ENCODE measurements at regions not wholly inside any gene's neighbourhood (a gene's known extent, or its start where the extent isn't known, plus 50 kb on each side); places are given as distances from the start of the nearest gene placed in this dataset.
A peak's percentile ranks its signal among the peaks of the same experiment; 100 is the strongest.

- intact Hi-C loops (cut with micrococcal nuclease): no loop called here
- Mint-ChIP-seq H3K4me1 (ENCODE audit: insufficient read depth, unreplicated experiment) (no peaks in the 10 kb centered on the region), H3K9me3 (ENCODE audit: unreplicated experiment) (no peaks in the 10 kb centered on the region), H3K27ac (ENCODE audit: low read depth, unreplicated experiment) (no peak overlapping the region), H3K4me3 (ENCODE audit: unreplicated experiment) (no peak overlapping the region), H3K36me3 (ENCODE audit: insufficient read depth, unreplicated experiment) (no peaks in the 10 kb centered on the region), H3K27me3 (ENCODE audit: insufficient read depth, unreplicated experiment) (peaks cover 29% of the 10 kb centered on the region)
- CTCF ChIA-PET: no interaction called here
- no peak for TF ChIP-seq CTCF (IDR thresholded peaks at IDR 0.05; ENCODE audit: unreplicated experiment)
- POLR2A ChIA-PET: no interaction called here
- DNase-seq (ENCODE audit: unreplicated experiment): no peak
- BruUV-seq (replicated peaks): no TSS peak
Observed at GRCh38 chr1:114227059-114227458, 73.4 kb upstream of the SYT6 start.

GRCh38 chr1:114224196-114224907 is 70.7 kb upstream of the SYT6 start:
- H3K4me1 Mint-ChIP-seq (ENCODE audit: insufficient read depth, unreplicated experiment): no peaks in the 10 kb centered on the region
- intact Hi-C loops (cut with micrococcal nuclease): no loop called here
- H3K36me3 Mint-ChIP-seq (ENCODE audit: insufficient read depth, unreplicated experiment): no peaks in the 10 kb centered on the region
- H3K9me3 Mint-ChIP-seq (ENCODE audit: unreplicated experiment): no peaks in the 10 kb centered on the region
- ChIA-PET CTCF (interaction anchor here (0.6 kb wide), 1 partner anchor 273 kb away, joined by 3 read pairs; no protein-coding TSS in a partner anchor), POLR2A (no interaction called here)
- H3K27ac Mint-ChIP-seq (ENCODE audit: low read depth, unreplicated experiment): no peak overlapping the region
- no peak for DNase-seq (ENCODE audit: unreplicated experiment)
- no peak overlapping the region for H3K4me3 Mint-ChIP-seq (ENCODE audit: unreplicated experiment)
- no TSS peak for BruUV-seq (replicated peaks)
- H3K27me3 Mint-ChIP-seq (ENCODE audit: insufficient read depth, unreplicated experiment): peaks cover 3% of the 10 kb centered on the region
- no peak for TF ChIP-seq CTCF (IDR thresholded peaks at IDR 0.05; ENCODE audit: unreplicated experiment)

- no peaks in the 10 kb centered on the region for H3K4me1 Mint-ChIP-seq (ENCODE audit: insufficient read depth, unreplicated experiment)
- intact Hi-C loops (cut with micrococcal nuclease): no loop called here
- no peak for DNase-seq (ENCODE audit: unreplicated experiment)
- ChIA-PET POLR2A (no interaction called here), CTCF (no interaction called here)
- no peaks in the 10 kb centered on the region for H3K36me3 Mint-ChIP-seq (ENCODE audit: insufficient read depth, unreplicated experiment)
- H3K27me3 Mint-ChIP-seq (ENCODE audit: insufficient read depth, unreplicated experiment): no peaks in the 10 kb centered on the region
- H3K9me3 Mint-ChIP-seq (ENCODE audit: unreplicated experiment): no peaks in the 10 kb centered on the region
- H3K4me3 Mint-ChIP-seq (ENCODE audit: unreplicated experiment): no peak overlapping the region
- no peak for TF ChIP-seq CTCF (IDR thresholded peaks at IDR 0.05; ENCODE audit: unreplicated experiment)
- BruUV-seq (replicated peaks): no TSS peak
- H3K27ac Mint-ChIP-seq (ENCODE audit: low read depth, unreplicated experiment): no peak overlapping the region
Observed at GRCh38 chr1:114222920-114223319, 69.3 kb upstream of the SYT6 start.

- Mint-ChIP-seq H3K9me3 (ENCODE audit: unreplicated experiment) (no peaks in the 10 kb centered on the region), H3K4me3 (ENCODE audit: unreplicated experiment) (no peak overlapping the region), H3K27ac (ENCODE audit: low read depth, unreplicated experiment) (no peak overlapping the region), H3K27me3 (ENCODE audit: insufficient read depth, unreplicated experiment) (no peaks in the 10 kb centered on the region), H3K4me1 (ENCODE audit: insufficient read depth, unreplicated experiment) (no peaks in the 10 kb centered on the region), H3K36me3 (ENCODE audit: insufficient read depth, unreplicated experiment) (no peaks in the 10 kb centered on the region)
- TF ChIP-seq CTCF (IDR thresholded peaks at IDR 0.05; ENCODE audit: unreplicated experiment): no peak
- CTCF ChIA-PET: interaction anchor here (1.2 to 1.4 kb wide), 3 partner anchors 64 to 243 kb away, joined by 3 to 4 read pairs (median 4); no protein-coding TSS in a partner anchor
- peak; percentile 19 for DNase-seq (ENCODE audit: unreplicated experiment)
- intact Hi-C loops (cut with micrococcal nuclease): loop anchor here (2.0 to 5.0 kb wide), 2 partner anchors 127 to 241 kb away; partner anchors contain the start of gene OLFML3
- no TSS peak for BruUV-seq (replicated peaks)
- POLR2A ChIA-PET: interaction anchor here (0.8 kb wide), 1 partner anchor 32 kb away, joined by 3 read pairs; no protein-coding TSS in a partner anchor
Observed at GRCh38 chr1:114219172-114219868, 65.7 kb upstream of the SYT6 start.

Data from MCF 10A (cell line).